Type B pancreatic cell (in vitro differentiated cells): ENCODE measurements at regions not wholly inside any gene's neighbourhood (a gene's known extent, or its start where the extent isn't known, plus 50 kb on each side); places are given as distances from the start of the nearest gene placed in this dataset.

Experiments
- DNase-seq: peaks from one replicate; pipeline ENCODE4 v3.0.0; 2021; ENCODE audit warnings: mixed read lengths; ENCODE audit not compliant: unreplicated experiment; ENCODE audit errors: extremely low spot score
- H3K27ac Mint-ChIP-seq: 2 replicates; pipeline ENCODE4 v1.8.0; 2021; ENCODE audit warnings: mild to moderate bottlenecking, mixed read lengths
- H3K27me3 Mint-ChIP-seq: 2 replicates; pipeline ENCODE4 v1.8.0; 2021; ENCODE audit warnings: mixed read lengths
- H3K36me3 Mint-ChIP-seq: 2 replicates; pipeline ENCODE4 v1.8.0; 2021; ENCODE audit warnings: mixed read lengths
- H3K4me1 Mint-ChIP-seq: one replicate; pipeline ENCODE4 v1.8.0; 2021; ENCODE audit warnings: mixed read lengths; ENCODE audit not compliant: unreplicated experiment
- H3K4me3 Mint-ChIP-seq: 2 replicates; pipeline ENCODE4 v1.8.0; 2021; ENCODE audit warnings: mild to moderate bottlenecking, mixed read lengths
- H3K9me3 Mint-ChIP-seq: 2 replicates; pipeline ENCODE4 v1.8.0; 2021; ENCODE audit warnings: mixed read lengths
- TF ChIP-seq, protein P1 (sequence below): fragments of 200-600 bp; sonication (generic); conservative IDR thresholded peaks from 2 replicates; pipeline ENCODE4 v1.5.0; 2021; ENCODE audit warnings: antibody characterized with exemption, mild to moderate bottlenecking

DNA sequence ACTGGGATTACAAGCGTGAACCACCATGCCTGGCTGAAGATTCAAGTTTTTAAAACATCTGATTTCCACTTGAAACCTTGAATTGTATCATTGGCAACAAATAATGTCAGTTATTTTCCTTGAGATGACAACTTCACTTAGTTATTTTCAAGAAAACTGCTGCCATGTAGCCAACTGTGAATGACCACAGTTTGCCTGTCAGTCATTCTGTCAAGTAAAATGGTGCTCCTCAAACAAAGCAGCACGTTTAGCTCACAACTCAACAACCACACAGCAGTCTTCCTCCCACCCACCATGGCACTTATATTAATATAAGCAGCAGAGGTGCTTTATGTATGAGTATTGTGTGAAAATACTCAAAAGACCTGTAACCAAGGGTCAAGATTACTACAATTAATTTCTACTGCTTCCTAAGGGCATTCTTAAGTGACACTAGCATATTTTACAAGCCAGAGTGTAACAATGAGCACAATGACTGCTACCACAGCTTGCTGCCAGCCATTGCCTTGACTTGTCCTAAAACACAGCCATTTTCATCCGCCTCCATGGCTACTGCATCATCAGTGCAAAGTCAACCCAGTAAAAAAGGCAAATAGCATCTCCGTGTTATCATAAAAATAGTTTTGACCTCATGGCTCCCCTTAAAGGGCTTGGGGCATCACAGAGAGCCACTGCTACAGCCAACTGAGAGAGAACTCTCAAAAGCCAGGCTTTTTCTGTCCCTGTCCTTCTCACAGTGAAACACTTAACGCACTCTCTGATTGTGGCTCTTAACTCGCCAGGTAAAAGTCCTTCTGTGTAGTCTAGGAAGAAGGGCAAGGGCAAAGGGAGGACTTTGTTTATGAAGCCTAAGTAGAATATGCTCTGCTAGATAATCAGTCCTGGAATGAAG lies 96.4 kb upstream of the TAB2 start:
- H3K4me3 Mint-ChIP-seq: no peak overlapping the region
- no peak for DNase-seq
- no peaks in the 10 kb centered on the region for H3K9me3 Mint-ChIP-seq
- H3K27me3 Mint-ChIP-seq: no peaks in the 10 kb centered on the region
- H3K27ac Mint-ChIP-seq: peak overlapping the region; percentile 4
- H3K4me1 Mint-ChIP-seq: peaks cover 26% of the 10 kb centered on the region
- TF ChIP-seq, protein P1, sequence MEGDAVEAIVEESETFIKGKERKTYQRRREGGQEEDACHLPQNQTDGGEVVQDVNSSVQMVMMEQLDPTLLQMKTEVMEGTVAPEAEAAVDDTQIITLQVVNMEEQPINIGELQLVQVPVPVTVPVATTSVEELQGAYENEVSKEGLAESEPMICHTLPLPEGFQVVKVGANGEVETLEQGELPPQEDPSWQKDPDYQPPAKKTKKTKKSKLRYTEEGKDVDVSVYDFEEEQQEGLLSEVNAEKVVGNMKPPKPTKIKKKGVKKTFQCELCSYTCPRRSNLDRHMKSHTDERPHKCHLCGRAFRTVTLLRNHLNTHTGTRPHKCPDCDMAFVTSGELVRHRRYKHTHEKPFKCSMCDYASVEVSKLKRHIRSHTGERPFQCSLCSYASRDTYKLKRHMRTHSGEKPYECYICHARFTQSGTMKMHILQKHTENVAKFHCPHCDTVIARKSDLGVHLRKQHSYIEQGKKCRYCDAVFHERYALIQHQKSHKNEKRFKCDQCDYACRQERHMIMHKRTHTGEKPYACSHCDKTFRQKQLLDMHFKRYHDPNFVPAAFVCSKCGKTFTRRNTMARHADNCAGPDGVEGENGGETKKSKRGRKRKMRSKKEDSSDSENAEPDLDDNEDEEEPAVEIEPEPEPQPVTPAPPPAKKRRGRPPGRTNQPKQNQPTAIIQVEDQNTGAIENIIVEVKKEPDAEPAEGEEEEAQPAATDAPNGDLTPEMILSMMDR: no peak
- no peaks in the 10 kb centered on the region for H3K36me3 Mint-ChIP-seq

DNA sequence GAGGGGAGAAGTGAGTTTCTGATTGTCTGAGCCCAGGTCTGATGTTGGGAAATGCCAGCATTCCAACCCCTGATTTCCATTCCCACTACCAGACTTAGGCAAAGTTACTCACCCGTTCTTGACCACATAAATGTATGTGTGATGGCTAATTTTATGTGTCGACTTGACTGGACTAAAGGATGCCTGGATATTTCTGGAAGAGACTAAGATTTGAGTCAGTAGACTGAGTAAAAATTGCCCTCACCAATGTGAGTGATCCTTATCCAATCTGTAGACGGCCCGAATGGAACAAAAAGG lies 95.8 kb upstream of the TAB2 start:
- Mint-ChIP-seq H3K36me3 (no peaks in the 10 kb centered on the region), H3K27me3 (no peaks in the 10 kb centered on the region), H3K27ac (peak overlapping the region; percentile 4), H3K9me3 (no peaks in the 10 kb centered on the region), H3K4me1 (peaks cover 30% of the 10 kb centered on the region), H3K4me3 (no peak overlapping the region)
- DNase-seq: no peak
- TF ChIP-seq, protein P1: no peak

DNA sequence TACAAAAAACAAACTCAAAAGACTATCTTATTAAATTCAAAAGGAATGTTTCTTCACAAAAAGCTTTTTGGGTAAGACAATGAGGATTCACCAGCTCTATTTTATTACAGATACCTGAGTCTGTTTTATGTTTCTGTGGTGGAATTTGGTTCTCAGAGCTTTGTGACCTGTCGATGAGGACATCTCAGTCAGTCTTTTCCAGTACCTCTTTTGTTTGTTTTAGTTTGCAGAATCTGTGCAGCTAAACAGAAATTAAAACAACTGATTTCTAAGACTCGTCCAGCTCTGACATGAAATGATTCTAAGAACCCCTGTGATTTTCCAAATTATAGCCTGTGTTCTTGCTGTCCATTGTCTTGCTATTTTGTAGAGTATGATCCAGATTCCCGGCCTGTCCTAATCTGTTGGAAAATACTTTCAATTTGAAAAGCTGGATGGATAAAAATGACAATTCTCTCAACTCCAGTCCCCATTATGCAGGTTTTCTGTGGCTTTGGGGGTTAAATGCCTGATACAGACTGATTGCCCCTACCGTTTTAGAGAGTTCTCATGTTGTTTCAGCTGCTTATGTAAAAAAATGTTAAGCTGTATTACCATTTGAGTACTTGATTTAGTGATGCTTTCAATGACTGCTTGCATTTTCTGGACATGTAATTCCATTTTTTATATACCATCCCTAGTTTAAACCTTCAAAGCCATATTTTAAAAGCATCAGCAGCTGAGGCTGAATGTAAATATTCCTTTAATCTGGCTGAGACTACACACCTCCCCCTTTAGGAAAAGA lies 94.2 kb upstream of the TAB2 start:
- no peaks in the 10 kb centered on the region for H3K27me3 Mint-ChIP-seq
- H3K4me1 Mint-ChIP-seq: peaks cover 37% of the 10 kb centered on the region
- no peak for DNase-seq
- H3K4me3 Mint-ChIP-seq: no peak overlapping the region
- TF ChIP-seq, protein P1: no peak
- H3K27ac Mint-ChIP-seq: peak overlapping the region; percentile 3
- H3K9me3 Mint-ChIP-seq: no peaks in the 10 kb centered on the region
- H3K36me3 Mint-ChIP-seq: no peaks in the 10 kb centered on the region

DNA sequence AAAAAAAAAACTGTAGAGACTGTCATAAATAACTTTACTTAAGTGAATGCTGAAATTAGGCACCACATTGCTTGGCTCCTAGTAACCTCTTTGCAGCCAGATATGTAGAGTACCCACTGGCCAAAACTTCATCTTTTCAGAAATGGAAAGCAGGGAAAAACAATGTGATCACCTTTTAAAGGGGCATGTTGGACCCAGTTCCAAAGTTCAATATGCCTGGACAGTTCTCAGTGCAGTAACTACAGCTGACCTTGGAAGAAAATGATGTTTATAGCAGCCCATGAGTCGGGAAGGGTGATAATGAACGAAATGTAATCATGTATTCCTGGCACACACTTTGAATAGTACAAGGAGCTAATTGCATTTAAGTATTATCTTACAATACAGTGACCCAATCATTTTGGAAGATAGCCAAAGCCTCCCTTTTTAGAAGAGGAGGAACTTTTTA lies 93.6 kb upstream of the TAB2 start:
- Mint-ChIP-seq H3K4me1 (peaks cover 36% of the 10 kb centered on the region), H3K27me3 (peaks cover 3% of the 10 kb centered on the region), H3K27ac (peak overlapping the region; percentile 3), H3K4me3 (no peak overlapping the region), H3K9me3 (no peaks in the 10 kb centered on the region), H3K36me3 (no peaks in the 10 kb centered on the region)
- TF ChIP-seq, protein P1: no peak
- no peak for DNase-seq

DNA sequence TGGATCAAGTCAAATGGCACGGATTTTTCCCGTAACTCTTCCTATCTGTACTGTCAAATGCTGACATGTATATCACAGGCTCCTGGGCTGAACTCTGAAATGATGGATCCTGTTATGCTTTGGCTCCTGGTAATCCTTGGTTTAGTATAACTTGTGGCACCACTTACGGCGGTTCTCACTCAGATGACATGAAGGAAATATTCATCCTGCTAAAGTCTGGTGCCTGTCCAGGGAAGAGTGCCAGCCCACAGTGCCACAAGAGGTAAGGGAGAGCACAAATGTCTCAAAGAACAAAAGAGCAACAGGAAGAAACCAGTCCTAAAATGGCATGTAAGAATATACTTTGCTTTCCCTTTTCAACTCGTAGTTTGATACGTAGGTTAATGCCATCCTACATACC lies 93.1 kb upstream of the TAB2 start:
- TF ChIP-seq, protein P1: no peak
- H3K36me3 Mint-ChIP-seq: no peaks in the 10 kb centered on the region
- DNase-seq: no peak
- no peak overlapping the region for H3K4me3 Mint-ChIP-seq
- peaks cover 3% of the 10 kb centered on the region for H3K27me3 Mint-ChIP-seq
- H3K4me1 Mint-ChIP-seq: peaks cover 37% of the 10 kb centered on the region
- no peaks in the 10 kb centered on the region for H3K9me3 Mint-ChIP-seq
- no peak overlapping the region for H3K27ac Mint-ChIP-seq
